ENCODE measurements at regions not wholly inside any gene's neighbourhood (a gene's known extent, or its start where the extent isn't known, plus 50 kb on each side); places are given as distances from the start of the nearest gene placed in this dataset.

DNA sequence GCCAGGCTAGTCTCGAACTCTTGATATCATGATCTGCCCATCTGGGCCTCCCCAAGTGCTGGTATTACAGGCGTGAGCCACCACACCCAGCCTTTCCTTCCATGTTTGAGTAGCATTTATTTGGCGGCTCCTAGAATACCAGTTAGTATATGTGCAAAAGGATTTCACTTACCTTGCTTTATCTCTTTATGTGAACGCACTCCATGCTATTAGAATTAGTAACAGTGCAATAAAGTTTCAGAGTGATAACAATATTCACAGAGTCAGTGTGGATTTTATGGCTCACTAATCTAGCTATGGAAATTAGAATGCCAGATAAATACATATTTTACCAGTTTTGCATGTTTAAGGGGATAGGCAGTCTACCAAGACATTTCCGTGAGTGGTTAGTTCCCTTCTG is 74.4 kb upstream of the NIPBL start:
- TF ChIP-seq, protein P1, sequence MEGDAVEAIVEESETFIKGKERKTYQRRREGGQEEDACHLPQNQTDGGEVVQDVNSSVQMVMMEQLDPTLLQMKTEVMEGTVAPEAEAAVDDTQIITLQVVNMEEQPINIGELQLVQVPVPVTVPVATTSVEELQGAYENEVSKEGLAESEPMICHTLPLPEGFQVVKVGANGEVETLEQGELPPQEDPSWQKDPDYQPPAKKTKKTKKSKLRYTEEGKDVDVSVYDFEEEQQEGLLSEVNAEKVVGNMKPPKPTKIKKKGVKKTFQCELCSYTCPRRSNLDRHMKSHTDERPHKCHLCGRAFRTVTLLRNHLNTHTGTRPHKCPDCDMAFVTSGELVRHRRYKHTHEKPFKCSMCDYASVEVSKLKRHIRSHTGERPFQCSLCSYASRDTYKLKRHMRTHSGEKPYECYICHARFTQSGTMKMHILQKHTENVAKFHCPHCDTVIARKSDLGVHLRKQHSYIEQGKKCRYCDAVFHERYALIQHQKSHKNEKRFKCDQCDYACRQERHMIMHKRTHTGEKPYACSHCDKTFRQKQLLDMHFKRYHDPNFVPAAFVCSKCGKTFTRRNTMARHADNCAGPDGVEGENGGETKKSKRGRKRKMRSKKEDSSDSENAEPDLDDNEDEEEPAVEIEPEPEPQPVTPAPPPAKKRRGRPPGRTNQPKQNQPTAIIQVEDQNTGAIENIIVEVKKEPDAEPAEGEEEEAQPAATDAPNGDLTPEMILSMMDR (IDR thresholded peaks at IDR 0.05), result no peak
- no peak for TF ChIP-seq POLR2AphosphoS5 (IDR thresholded peaks at IDR 0.05)
- no peak for TF ChIP-seq POLR2A (IDR thresholded peaks at IDR 0.05)

Data from breast epithelium (tissue), 3 donors.